Lower lobe of right lung (tissue), 2 donors: ENCODE measurements at regions not wholly inside any gene's neighbourhood (a gene's known extent, or its start where the extent isn't known, plus 50 kb on each side); places are given as distances from the start of the nearest gene placed in this dataset.
A peak's percentile ranks its signal among the peaks of the same experiment; 100 is the strongest.

Experiments used
- ATAC-seq, 2 donors: fragments of 200-7000 bp; cut with Tn5 transposase; one replicate each; pipeline ENCODE4 v1.9.1; 2020 to 2022; ENCODE audit warnings: mild to moderate bottlenecking in 2 of 2, moderate library complexity in 2 of 2
- DNase-seq: peaks from one replicate; pipeline ENCODE4 v3.0.0-alpha.2; 2020
- H3K27ac ChIP-seq: fragments of 200-600 bp; one replicate; pipeline ENCODE4 v1.8.0; 2022
- H3K27me3 ChIP-seq: fragments of 200-600 bp; one replicate; pipeline ENCODE4 v1.8.0; 2022; ENCODE audit warnings: low read depth
- H3K36me3 ChIP-seq: fragments of 200-600 bp; one replicate; pipeline ENCODE4 v1.8.0; 2022; ENCODE audit warnings: mild to moderate bottlenecking
- H3K4me1 ChIP-seq: fragments of 200-600 bp; one replicate; pipeline ENCODE4 v1.8.0; 2022
- H3K4me3 ChIP-seq: fragments of 200-600 bp; one replicate; pipeline ENCODE4 v1.8.0; 2022; ENCODE audit warnings: mild to moderate bottlenecking
- H3K9me3 ChIP-seq: fragments of 200-600 bp; one replicate; pipeline ENCODE4 v1.8.0; 2022
- CTCF ChIP-seq: fragments of 200-600 bp; IDR thresholded peaks from one replicate; pipeline ENCODE4 v1.8.0; 2022; ENCODE audit warnings: antibody characterized with exemption, mild to moderate bottlenecking
- intact Hi-C: fragments of 100-400 bp; cut with DNase I; formaldehyde crosslinking; loops from one replicate; pipeline ENCODE4 v1.11.0; 2022
- donor health status: DM: no; HTN: yes; CAD: no; lungs with severe emphysema.

- TF ChIP-seq CTCF: no peak
These were observed 668.5 kb downstream of the TSN start for GRCh38 chr2:122423934-122424333.

DNA sequence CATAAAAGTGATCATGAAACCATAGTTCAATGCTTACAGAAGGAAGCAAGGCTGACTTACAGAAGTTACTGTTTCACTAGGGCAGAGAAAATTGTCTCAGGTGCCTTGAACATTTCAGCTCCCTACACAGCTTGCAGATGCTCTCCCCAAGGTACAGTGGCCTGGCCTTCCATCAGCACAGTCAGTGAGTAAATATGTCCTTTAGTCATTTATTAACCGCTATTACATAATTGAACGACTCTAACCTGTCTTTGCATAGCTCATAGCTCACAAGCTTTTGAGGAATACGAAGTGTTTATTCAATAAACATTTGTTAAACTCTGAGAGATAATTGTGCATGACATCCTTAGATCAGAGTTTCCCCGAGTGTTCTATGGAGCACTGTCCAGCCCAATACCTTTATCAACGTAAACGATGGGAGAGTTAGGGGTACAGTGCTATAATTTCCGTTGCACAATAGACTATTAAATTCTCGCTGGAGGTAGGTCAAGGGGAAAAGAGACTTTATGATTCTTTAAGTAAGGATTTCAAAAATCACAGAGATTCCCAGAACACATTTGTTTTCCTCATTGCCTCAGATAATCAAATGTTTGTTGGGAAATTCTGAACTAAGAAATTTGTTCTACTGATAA lies 677.8 kb downstream of the TSN start:
- TF ChIP-seq CTCF: no peak
- Histone ChIP-seq H3K4me3 (no peak overlapping the region), H3K4me1 (no peaks in the 10 kb centered on the region), H3K36me3 (no peaks in the 10 kb centered on the region), H3K27ac (no peak overlapping the region), H3K9me3 (no peaks in the 10 kb centered on the region), H3K27me3 (no peaks in the 10 kb centered on the region)
- intact Hi-C loops: no loop called here
- ATAC-seq (peak; percentile 70 to 95), DNase-seq (no peak)

More at GRCh38 chr2:122423934-122424333, 668.5 kb downstream of the TSN start:
- no peak for ATAC-seq
- Histone ChIP-seq H3K36me3 (no peaks in the 10 kb centered on the region), H3K27me3 (no peaks in the 10 kb centered on the region), H3K27ac (no peak overlapping the region), H3K4me1 (no peaks in the 10 kb centered on the region), H3K4me3 (no peak overlapping the region), H3K9me3 (no peaks in the 10 kb centered on the region)
- intact Hi-C loops: no loop called here
- DNase-seq: no peak

- no peaks in the 10 kb centered on the region for H3K4me1 ChIP-seq
- H3K27ac ChIP-seq: no peak overlapping the region
- H3K27me3 ChIP-seq: no peaks in the 10 kb centered on the region
- DNase-seq (no peak), ATAC-seq (no peak)
- H3K4me3 ChIP-seq: no peak overlapping the region
- H3K36me3 ChIP-seq: no peaks in the 10 kb centered on the region
- intact Hi-C loops: no loop called here
- TF ChIP-seq CTCF: no peak
- H3K9me3 ChIP-seq: no peaks in the 10 kb centered on the region
These were observed 689.6 kb downstream of the TSN start for GRCh38 chr2:122445003-122445402.

GRCh38 chr2:122446761-122447160 lies 691.3 kb downstream of the TSN start:
- intact Hi-C loops: no loop called here
- H3K36me3 ChIP-seq: no peaks in the 10 kb centered on the region
- no peak overlapping the region for H3K27ac ChIP-seq
- DNase-seq (no peak), ATAC-seq (no peak)
- TF ChIP-seq CTCF: no peak
- H3K4me1 ChIP-seq: no peaks in the 10 kb centered on the region
- no peak overlapping the region for H3K4me3 ChIP-seq
- H3K27me3 ChIP-seq: no peaks in the 10 kb centered on the region
- H3K9me3 ChIP-seq: no peaks in the 10 kb centered on the region

GRCh38 chr2:122447237-122447636 lies 691.8 kb downstream of the TSN start:
- no peak for DNase-seq

More at GRCh38 chr2:122447237-122447636, 691.8 kb downstream of the TSN start:
- H3K27me3 ChIP-seq: no peaks in the 10 kb centered on the region
- no peaks in the 10 kb centered on the region for H3K9me3 ChIP-seq
- no peak overlapping the region for H3K4me3 ChIP-seq
- intact Hi-C loops: no loop called here
- no peak for TF ChIP-seq CTCF
- H3K36me3 ChIP-seq: no peaks in the 10 kb centered on the region
- ATAC-seq: no peak
- H3K27ac ChIP-seq: no peak overlapping the region
- H3K4me1 ChIP-seq: no peaks in the 10 kb centered on the region
